Breast epithelium (tissue), 4 donors: ENCODE measurements at regions not wholly inside any gene's neighbourhood (a gene's known extent, or its start where the extent isn't known, plus 50 kb on each side); places are given as distances from the start of the nearest gene placed in this dataset.

Source experiments
- DNase-seq, 2 donors: peaks; one replicate each; pipeline ENCODE4 v3.0.0-alpha.2; 2019; ENCODE audit warnings: low spot score in 2 of 2
- H3K27ac ChIP-seq, 2 donors: fragments of 200-600 bp; sonication (generic) in 1 of 2; one replicate each; pipeline ENCODE4 v1.5.1; 2016 to 2019; ENCODE audit warnings: mild to moderate bottlenecking in 1 of 2
- H3K27me3 ChIP-seq, 2 donors: fragments of 200-600 bp; sonication (generic) in 1 of 2; one replicate each; pipeline versions ENCODE4 v1.5.1 to v1.6.0; 2017 to 2019; ENCODE audit warnings: control low read depth in 1 of 2, mild to moderate bottlenecking in 1 of 2
- H3K36me3 ChIP-seq: fragments of 200-600 bp; one replicate; pipeline ENCODE4 v1.5.1; 2019
- H3K4me1 ChIP-seq, 2 donors: fragments of 200-600 bp; sonication (generic); one replicate each; pipeline ENCODE4 v1.5.1; 2016 to 2019; ENCODE audit warnings: control low read depth in 1 of 2
- H3K4me3 ChIP-seq, 3 donors: fragments of 200-600 bp; sonication (generic); 1 replicate in 2 of 3; 2 replicates in 1 of 3; pipeline ENCODE4 v1.5.1; 2016 to 2019; ENCODE audit warnings: mild to moderate bottlenecking in 3 of 3, moderate library complexity in 2 of 3
- H3K9me3 ChIP-seq, 2 donors: fragments of 200-600 bp; sonication (generic) in 1 of 2; one replicate each; pipeline ENCODE4 v1.5.1; 2016 to 2019; ENCODE audit warnings: control low read depth in 1 of 2
- CTCF ChIP-seq, 3 donors: fragments of 450-650 bp; IDR thresholded peaks; one replicate each; pipeline ENCODE4 v1.5.1; 2016 to 2017; ENCODE audit warnings: antibody characterized with exemption in 3 of 3, mild to moderate bottlenecking in 3 of 3, moderate library complexity in 3 of 3
- POLR2A ChIP-seq: fragments of 450-650 bp; IDR thresholded peaks from one replicate; pipeline ENCODE4 v1.6.1; 2016; ENCODE audit warnings: antibody characterized with exemption, mild to moderate bottlenecking, moderate library complexity
- POLR2AphosphoS5 ChIP-seq, 3 donors: sonication (generic); formaldehyde crosslinking; IDR thresholded peaks; one replicate each; pipeline ENCODE4 v1.6.1; 2017; ENCODE audit warnings: antibody characterized with exemption in 3 of 3
- intact Hi-C: fragments of 100-400 bp; cut with DNase I; formaldehyde crosslinking; loops from one replicate; pipeline ENCODE4 v1.15.1; 2023; ENCODE audit warnings: low total_unique reads

GRCh38 chr5:74420220-74420619, 220.3 kb downstream of the ENC1 start:
- no peaks in the 10 kb centered on the region for H3K27me3 ChIP-seq
- no peak overlapping the region for H3K4me3 ChIP-seq
- no peaks in the 10 kb centered on the region for H3K4me1 ChIP-seq
- H3K27ac ChIP-seq: no peak overlapping the region
- intact Hi-C loops: no loop called here
- no peaks in the 10 kb centered on the region for H3K9me3 ChIP-seq
- no peaks in the 10 kb centered on the region for H3K36me3 ChIP-seq
- no peak for DNase-seq
- TF ChIP-seq POLR2AphosphoS5 (IDR thresholded peaks at IDR 0.05) (no peak), POLR2A (no peak), CTCF (IDR thresholded peaks at IDR 0.05) (no peak)

- intact Hi-C loops: no loop called here
- Histone ChIP-seq H3K9me3 (no peaks in the 10 kb centered on the region), H3K4me1 (no peaks in the 10 kb centered on the region), H3K27me3 (no peaks in the 10 kb centered on the region), H3K36me3 (no peaks in the 10 kb centered on the region), H3K4me3 (no peak overlapping the region), H3K27ac (no peak overlapping the region)
- TF ChIP-seq POLR2AphosphoS5 (IDR thresholded peaks at IDR 0.05) (no peak), CTCF (IDR thresholded peaks at IDR 0.05) (no peak), POLR2A (no peak)
- no peak for DNase-seq
These were observed 221.1 kb downstream of the ENC1 start for GRCh38 chr5:74419468-74419867.

GRCh38 chr5:74418709-74419108, 221.8 kb downstream of the ENC1 start:
- intact Hi-C loops: no loop called here
- no peak overlapping the region for H3K27ac ChIP-seq
- no peak for DNase-seq
- TF ChIP-seq CTCF (IDR thresholded peaks at IDR 0.05) (no peak), POLR2AphosphoS5 (IDR thresholded peaks at IDR 0.05) (no peak), POLR2A (no peak)
- H3K36me3 ChIP-seq: no peaks in the 10 kb centered on the region
- H3K27me3 ChIP-seq: no peaks in the 10 kb centered on the region
- H3K9me3 ChIP-seq: no peaks in the 10 kb centered on the region
- H3K4me3 ChIP-seq: no peak overlapping the region
- H3K4me1 ChIP-seq: no peaks in the 10 kb centered on the region

- H3K27ac ChIP-seq: no peak overlapping the region
- no peak overlapping the region for H3K4me3 ChIP-seq
- no peak for DNase-seq
- H3K27me3 ChIP-seq: no peaks in the 10 kb centered on the region
- no peaks in the 10 kb centered on the region for H3K4me1 ChIP-seq
- TF ChIP-seq POLR2AphosphoS5 (IDR thresholded peaks at IDR 0.05) (no peak), CTCF (IDR thresholded peaks at IDR 0.05) (no peak), POLR2A (no peak)
- no peaks in the 10 kb centered on the region for H3K9me3 ChIP-seq
- intact Hi-C loops: no loop called here
- no peaks in the 10 kb centered on the region for H3K36me3 ChIP-seq
These were observed 222.3 kb downstream of the ENC1 start for GRCh38 chr5:74418261-74418660.

GRCh38 chr5:74415695-74416102, 224.8 kb downstream of the ENC1 start:
- Histone ChIP-seq H3K4me1 (no peaks in the 10 kb centered on the region), H3K27me3 (no peaks in the 10 kb centered on the region), H3K9me3 (no peaks in the 10 kb centered on the region), H3K4me3 (no peak overlapping the region), H3K27ac (no peak overlapping the region), H3K36me3 (no peaks in the 10 kb centered on the region)
- intact Hi-C loops: no loop called here
- TF ChIP-seq CTCF (IDR thresholded peaks at IDR 0.05): no peak
- TF ChIP-seq POLR2A: no peak
- no peak for TF ChIP-seq POLR2AphosphoS5 (IDR thresholded peaks at IDR 0.05)
- no peak for DNase-seq
